IMR-90 (cell line): ENCODE measurements at regions not wholly inside any gene's neighbourhood (a gene's known extent, or its start where the extent isn't known, plus 50 kb on each side); places are given as distances from the start of the nearest gene placed in this dataset.

Experiments
- ATAC-seq: fragments of 200-7000 bp; cut with Tn5 transposase; 2 replicates; pipeline ENCODE4 v1.9.1; 2020; ENCODE audit warnings: low read depth, mild to moderate bottlenecking, moderate library complexity
- BruUV-seq: library from RNA; stranded (reverse); fragments of 400-500 nt; replicated peaks from 2 replicates; lab custom pipeline; 2021; lab: Mats Ljungman, UMichigan
- CTCF ChIA-PET: fragments of 300-600 bp; formaldehyde crosslinking; extraction: SDS; loops from one replicate; lab custom pipeline; 2021; ENCODE audit warnings: antibody characterized with exemption; lab: Yijun Ruan, JAX
- POLR2A ChIA-PET: fragments of 300-600 bp; sonication (Branson Sonifier 250); formaldehyde crosslinking; loops from one replicate; lab custom pipeline; 2022; ENCODE audit warnings: antibody characterized with exemption; ENCODE audit not compliant: unreplicated experiment; lab: Charles Lee
- DNase-seq: peaks from one replicate; pipeline ENCODE4 v3.0.0; 2013
- H2AFZ ChIP-seq: replicated peaks from 2 replicates; pipeline ENCODE3; 2013; ENCODE audit warnings: low read length, mild to moderate bottlenecking; ENCODE audit not compliant: poor library complexity
- H2AK5ac ChIP-seq: 2 replicates; pipeline ENCODE4 v1.6.1; 2013; ENCODE audit warnings: low read depth, low read length, inconsistent platforms
- H2AK9ac ChIP-seq: replicated peaks from 2 replicates; pipeline ENCODE3; 2013; ENCODE audit warnings: mild to moderate bottlenecking, low read depth, low read length, moderate library complexity; ENCODE audit not compliant: poor library complexity
- H2BK120ac ChIP-seq: 2 replicates; pipeline ENCODE4 v1.6.1; 2013; ENCODE audit warnings: low read depth, low read length, inconsistent platforms
- H2BK15ac ChIP-seq: 3 replicates; pipeline ENCODE4 v1.6.1; 2013; ENCODE audit warnings: low read depth, low read length, inconsistent platforms
- H2BK20ac ChIP-seq: 2 replicates; pipeline ENCODE4 v1.6.1; 2013; ENCODE audit warnings: low read depth, mild to moderate bottlenecking, inconsistent platforms, low read length, moderate library complexity
- H2BK5ac ChIP-seq: 2 replicates; pipeline ENCODE4 v1.6.1; 2013; ENCODE audit warnings: mild to moderate bottlenecking, low read depth, low read length, inconsistent platforms; ENCODE audit not compliant: poor library complexity, severe bottlenecking
- H3K14ac ChIP-seq: replicated peaks from 2 replicates; pipeline ENCODE4 v1.6.1; 2013; ENCODE audit warnings: low read depth, low read length, inconsistent platforms
- H3K18ac ChIP-seq: 2 replicates; pipeline ENCODE4 v1.6.1; 2013; ENCODE audit warnings: low read depth, low read length, control low read depth
- H3K23ac ChIP-seq: 2 replicates; pipeline ENCODE4 v1.6.1; 2013; ENCODE audit warnings: low read depth, low read length, inconsistent platforms
- H3K27ac ChIP-seq: 2 replicates; pipeline ENCODE4 v1.5.1; 2013; ENCODE audit warnings: mild to moderate bottlenecking, control low read depth, low read length; ENCODE audit not compliant: insufficient read depth
- H3K27me3 ChIP-seq: 2 replicates; pipeline ENCODE4 v1.6.1; 2013; ENCODE audit warnings: low read length; ENCODE audit not compliant: control insufficient read depth, insufficient read depth
- H3K36me3 ChIP-seq: 2 replicates; pipeline ENCODE4 v1.6.1; 2013; ENCODE audit warnings: low read length, mixed read lengths; ENCODE audit not compliant: control insufficient read depth, insufficient read depth
- H3K4ac ChIP-seq: 2 replicates; pipeline ENCODE4 v1.6.1; 2013; ENCODE audit warnings: low read depth, low read length, inconsistent platforms
- H3K4me1 ChIP-seq: 2 replicates; pipeline ENCODE4 v1.6.1; 2013; ENCODE audit warnings: low read length, mixed read lengths; ENCODE audit not compliant: control insufficient read depth, insufficient read depth
- H3K4me2 ChIP-seq: 2 replicates; pipeline ENCODE4 v1.6.1; 2013; ENCODE audit warnings: low read depth, mild to moderate bottlenecking, control low read depth, low read length, moderate library complexity
- H3K4me3 ChIP-seq: 2 replicates; pipeline ENCODE4 v1.5.1; 2013; ENCODE audit warnings: low read depth, mild to moderate bottlenecking, control low read depth, low read length, moderate library complexity; ENCODE audit not compliant: insufficient read depth
- H3K56ac ChIP-seq: 2 replicates; pipeline ENCODE4 v1.6.1; 2013; ENCODE audit warnings: low read length, inconsistent platforms; ENCODE audit not compliant: insufficient read depth; ENCODE audit errors: extremely low read depth
- H3K79me1 ChIP-seq, 2 experiments: 2 replicates each; pipeline ENCODE4 v1.6.1; 2013; ENCODE audit warnings: low read length in 2 of 2, inconsistent platforms in 1 of 2, low read depth in 1 of 2
- H3K9ac ChIP-seq: 2 replicates; pipeline ENCODE4 v1.6.1; 2013; ENCODE audit warnings: low read depth, low read length, control low read depth
- H3K9me1 ChIP-seq: 2 replicates; pipeline ENCODE4 v1.6.1; 2013; ENCODE audit warnings: low read length, inconsistent platforms; ENCODE audit not compliant: insufficient read depth
- H3K9me3 ChIP-seq: 2 replicates; pipeline ENCODE4 v1.6.1; 2013; ENCODE audit warnings: low read length; ENCODE audit not compliant: control insufficient read depth, insufficient read depth
- H4K20me1 ChIP-seq: 2 replicates; pipeline ENCODE4 v1.6.1; 2013; ENCODE audit warnings: low read length, inconsistent platforms; ENCODE audit not compliant: insufficient read depth
- H4K5ac ChIP-seq: 2 replicates; pipeline ENCODE4 v1.6.1; 2013; ENCODE audit warnings: mild to moderate bottlenecking, low read depth, low read length, control low read depth
- H4K8ac ChIP-seq, 2 experiments: 2 replicates each; pipeline ENCODE4 v1.6.1; 2013; ENCODE audit warnings: low read depth in 2 of 2, low read length in 2 of 2, control low read depth in 1 of 2, inconsistent platforms in 1 of 2
- H4K91ac ChIP-seq: 2 replicates; pipeline ENCODE4 v1.6.1; 2013; ENCODE audit warnings: low read depth, low read length, inconsistent platforms; ENCODE audit not compliant: insufficient read depth
- MAFK ChIP-seq: IDR thresholded peaks from 2 replicates; pipeline ENCODE4 v1.6.1; 2012; ENCODE audit warnings: low read depth, low read length, improper control_type of control experiment
- MAZ ChIP-seq: IDR thresholded peaks from 2 replicates; pipeline ENCODE4 v1.6.1; 2012; ENCODE audit warnings: low read depth, mild to moderate bottlenecking, low read length, improper control_type of control experiment, moderate library complexity, borderline replicate concordance
- SMC3 ChIP-seq: fragments of 150-350 bp; IDR thresholded peaks from 2 replicates; pipeline ENCODE4 v1.6.1; 2016; ENCODE audit warnings: low read depth, mild to moderate bottlenecking, antibody characterized with exemption, low read length, moderate library complexity
- USF2 ChIP-seq: fragments of 150-350 bp; IDR thresholded peaks from 2 replicates; pipeline ENCODE4 v1.6.1; 2017; ENCODE audit warnings: mild to moderate bottlenecking, antibody characterized with exemption, low read length, low read depth
- dilution Hi-C: fragments of 300-500 bp; cut with HindIII; formaldehyde crosslinking; loops from one replicate; pipeline ENCODE4 v1.14.3; 2018; ENCODE audit warnings: low sequenced_read_pairs; ENCODE audit not compliant: unreplicated experiment
- in situ Hi-C: fragments of 300-500 bp; cut with MboI; formaldehyde crosslinking; loops from 3 replicates; pipeline ENCODE4 v1.14.3; 2019; ENCODE audit warnings: low sequenced_read_pairs, inconsistent platforms, mixed read lengths
- intact Hi-C: fragments of 100-400 bp; cut with micrococcal nuclease; formaldehyde crosslinking; loops from 2 replicates; pipeline ENCODE4 v1.10.0; 2022

- H2BK20ac ChIP-seq = no peak overlapping the region
- no peaks in the 10 kb centered on the region for H3K9me3 ChIP-seq
- no peak overlapping the region for H3K4me2 ChIP-seq
- no peak overlapping the region for H3K18ac ChIP-seq
- no peaks in the 10 kb centered on the region for H4K20me1 ChIP-seq
- H4K5ac ChIP-seq = no peak overlapping the region
- H2AFZ ChIP-seq = no peak overlapping the region
- no peak overlapping the region for H3K4ac ChIP-seq
- no peak overlapping the region for H2AK9ac ChIP-seq
- no peaks in the 10 kb centered on the region for H3K79me1 ChIP-seq
- no peaks in the 10 kb centered on the region for H3K9me1 ChIP-seq
- H4K8ac ChIP-seq = no peak overlapping the region
- H3K56ac ChIP-seq = no peak overlapping the region
- BruUV-seq = no TSS peak
- no peak overlapping the region for H2BK120ac ChIP-seq
- TF ChIP-seq USF2 = no peak
- no peak for TF ChIP-seq MAFK
- TF ChIP-seq MAZ = no peak
- TF ChIP-seq SMC3 = no peak
- POLR2A ChIA-PET = no interaction called here
- H3K14ac ChIP-seq = no peak overlapping the region
- H3K4me3 ChIP-seq = no peak overlapping the region
- intact Hi-C loops (no loop called here), in situ Hi-C loops (no loop called here), dilution Hi-C loops (no loop called here)
- no peak overlapping the region for H4K91ac ChIP-seq
- no peaks in the 10 kb centered on the region for H3K27me3 ChIP-seq
- ATAC-seq (no peak), DNase-seq (no peak)
- no peaks in the 10 kb centered on the region for H3K4me1 ChIP-seq
- H3K23ac ChIP-seq = no peak overlapping the region
- H2AK5ac ChIP-seq = no peak overlapping the region
- H3K9ac ChIP-seq = no peak overlapping the region
- no peak overlapping the region for H3K27ac ChIP-seq
- CTCF ChIA-PET = no interaction called here
- no peaks in the 10 kb centered on the region for H3K36me3 ChIP-seq
- no peak overlapping the region for H2BK5ac ChIP-seq
- no peak overlapping the region for H2BK15ac ChIP-seq
These were observed 732.9 kb downstream of the RWDD3 start for GRCh38 chr1:95966866-95967265.
